GM12878 (cell line): ENCODE measurements at regions not wholly inside any gene's neighbourhood (a gene's known extent, or its start where the extent isn't known, plus 50 kb on each side); places are given as distances from the start of the nearest gene placed in this dataset.

Source experiments
- ATAC-seq: fragments of 200-7000 bp; cut with Tn5 transposase; 3 replicates; pipeline ENCODE4 v1.9.1; 2020; ENCODE audit warnings: mild to moderate bottlenecking, moderate library complexity
- BruUV-seq: library from RNA; stranded (reverse); fragments of 400-500 nt; replicated peaks from 2 replicates; lab custom pipeline; 2021; lab: Mats Ljungman, UMichigan
- CTCF ChIA-PET: fragments of 300-600 bp; sonication (Branson Sonifier 250); formaldehyde crosslinking; extraction: SDS; loops from one replicate; lab custom pipeline; 2021; ENCODE audit warnings: inconsistent platforms; lab: Yijun Ruan, JAX
- POLR2A ChIA-PET: fragments of 350-600 bp; formaldehyde crosslinking; extraction: SDS; loops from one replicate; lab custom pipeline; 2021; ENCODE audit warnings: inconsistent platforms; lab: Charles Lee
- RAD21 ChIA-PET: fragments of 300-600 bp; sonication (Branson Sonifier 250); formaldehyde crosslinking; loops from one replicate; lab custom pipeline; 2023; ENCODE audit warnings: antibody characterized with exemption; ENCODE audit not compliant: unreplicated experiment; lab: Charles Lee
- SMC1A ChIA-PET: fragments of 300-600 bp; sonication (Branson Sonifier 250); formaldehyde crosslinking; loops from one replicate; lab custom pipeline; 2023; ENCODE audit not compliant: unreplicated experiment, uncharacterized antibody; lab: Charles Lee
- DNase-seq: peaks from one replicate; pipeline ENCODE4 v3.0.0-alpha.2; 2011; ENCODE audit warnings: low read depth, low spot score
- FAIRE-seq: peaks from 3 replicates; lab custom pipeline; 2011; peaks lifted over from hg19 to GRCh38; lab: Jason Lieb, UNC
- H2AFZ ChIP-seq: 2 replicates; pipeline ENCODE4 v1.6.0; 2011; ENCODE audit warnings: low read depth, low read length, control low read depth; ENCODE audit not compliant: control insufficient read depth
- H3K27ac ChIP-seq: 2 replicates; pipeline ENCODE4 v1.5.1; 2011; ENCODE audit warnings: control low read depth; ENCODE audit not compliant: control insufficient read depth, insufficient read depth
- H3K27me3 ChIP-seq, 2 experiments: replicated peaks in 1 of 2; 2 replicates each; pipeline versions ENCODE4 v1.6.0 to v1.6.1; 2011; ENCODE audit warnings: low read length in 1 of 2; ENCODE audit not compliant: control insufficient read depth in 2 of 2, insufficient read depth in 2 of 2
- H3K36me3 ChIP-seq, 2 experiments: 2 replicates each; pipeline ENCODE4 v1.5.1; 2011; ENCODE audit warnings: low read length in 1 of 2; ENCODE audit not compliant: control insufficient read depth in 2 of 2, insufficient read depth in 2 of 2
- H3K4me1 ChIP-seq: 2 replicates; pipeline ENCODE4 v1.6.1; 2011; ENCODE audit warnings: mild to moderate bottlenecking, low read length, moderate library complexity, mixed read lengths; ENCODE audit not compliant: control insufficient read depth, insufficient read depth
- H3K4me2 ChIP-seq: 2 replicates; pipeline ENCODE4 v1.6.0; 2011; ENCODE audit warnings: control low read depth; ENCODE audit not compliant: control insufficient read depth, insufficient read depth
- H3K4me3 ChIP-seq: fragments of 200-600 bp; sonication (generic); 2 replicates; pipeline ENCODE4 v1.5.1; 2016
- H3K79me2 ChIP-seq: 2 replicates; pipeline ENCODE4 v1.6.0; 2011; ENCODE audit warnings: low read length; ENCODE audit not compliant: control insufficient read depth, insufficient read depth
- H3K9ac ChIP-seq: 2 replicates; pipeline ENCODE4 v1.8.0; 2011; ENCODE audit warnings: low read length, control low read depth, mixed read lengths; ENCODE audit not compliant: control insufficient read depth, insufficient read depth
- H3K9me3 ChIP-seq: replicated peaks from 3 replicates; pipeline ENCODE4 v1.5.1; 2011; ENCODE audit warnings: mild to moderate bottlenecking, low read length; ENCODE audit not compliant: control insufficient read depth, insufficient read depth
- H4K20me1 ChIP-seq: 2 replicates; pipeline ENCODE4 v1.6.0; 2011; ENCODE audit not compliant: control insufficient read depth, insufficient read depth
- CBX3 ChIP-seq: fragments of 200-600 bp; sonication (generic); IDR thresholded peaks from 2 replicates; pipeline ENCODE4 v1.6.1; 2016; ENCODE audit warnings: low read depth, borderline replicate concordance
- CHD2 ChIP-seq: IDR thresholded peaks from 2 replicates; pipeline ENCODE4 v1.6.1; 2011; ENCODE audit warnings: low read depth, low read length, improper control_type of control experiment, borderline replicate concordance
- LARP7 ChIP-seq: fragments of 450-650 bp; IDR thresholded peaks from 2 replicates; pipeline ENCODE4 v1.6.1; 2017; ENCODE audit warnings: mild to moderate bottlenecking
- POLR2AphosphoS5 ChIP-seq: IDR thresholded peaks from 2 replicates; pipeline ENCODE4 v1.6.1; 2011; ENCODE audit warnings: mild to moderate bottlenecking, low read length, inconsistent platforms
- RAD51 ChIP-seq: fragments of 450-650 bp; IDR thresholded peaks from 2 replicates; pipeline ENCODE4 v1.6.1; 2016; ENCODE audit warnings: moderate library complexity, mild to moderate bottlenecking, inconsistent platforms
- SUZ12 ChIP-seq: fragments of 200-600 bp; sonication (generic); IDR thresholded peaks from one replicate; pipeline ENCODE4 v1.6.1; 2018; ENCODE audit warnings: antibody characterized with exemption, mild to moderate bottlenecking; ENCODE audit not compliant: unreplicated experiment
- WGBS: methylation state at CpG from one replicate; pipeline ENCODE4 v1.1.6; 2016; ENCODE audit warnings: low lambda C conversion rate; ENCODE audit not compliant: insufficient replicate concordance, insufficient coverage; ENCODE audit errors: missing lambda C conversion rate; 5-methylcytosine and 5-hydroxymethylcytosine counted together
- in situ Hi-C: fragments of 300-500 bp; cut with MboI; formaldehyde crosslinking; loops from 9 replicates; pipeline ENCODE4 v1.14.3; 2018; ENCODE audit warnings: mixed read lengths
- intact Hi-C: fragments of 100-400 bp; cut with micrococcal nuclease; formaldehyde crosslinking; loops from one replicate; pipeline ENCODE4 v1.14.2; 2022; ENCODE audit not compliant: unreplicated experiment
- TF ChIP-seq, protein P1 (sequence below): fragments of 150-350 bp; IDR thresholded peaks from 2 replicates; pipeline ENCODE4 v1.6.1; 2016; ENCODE audit warnings: low read depth, low read length

DNA sequence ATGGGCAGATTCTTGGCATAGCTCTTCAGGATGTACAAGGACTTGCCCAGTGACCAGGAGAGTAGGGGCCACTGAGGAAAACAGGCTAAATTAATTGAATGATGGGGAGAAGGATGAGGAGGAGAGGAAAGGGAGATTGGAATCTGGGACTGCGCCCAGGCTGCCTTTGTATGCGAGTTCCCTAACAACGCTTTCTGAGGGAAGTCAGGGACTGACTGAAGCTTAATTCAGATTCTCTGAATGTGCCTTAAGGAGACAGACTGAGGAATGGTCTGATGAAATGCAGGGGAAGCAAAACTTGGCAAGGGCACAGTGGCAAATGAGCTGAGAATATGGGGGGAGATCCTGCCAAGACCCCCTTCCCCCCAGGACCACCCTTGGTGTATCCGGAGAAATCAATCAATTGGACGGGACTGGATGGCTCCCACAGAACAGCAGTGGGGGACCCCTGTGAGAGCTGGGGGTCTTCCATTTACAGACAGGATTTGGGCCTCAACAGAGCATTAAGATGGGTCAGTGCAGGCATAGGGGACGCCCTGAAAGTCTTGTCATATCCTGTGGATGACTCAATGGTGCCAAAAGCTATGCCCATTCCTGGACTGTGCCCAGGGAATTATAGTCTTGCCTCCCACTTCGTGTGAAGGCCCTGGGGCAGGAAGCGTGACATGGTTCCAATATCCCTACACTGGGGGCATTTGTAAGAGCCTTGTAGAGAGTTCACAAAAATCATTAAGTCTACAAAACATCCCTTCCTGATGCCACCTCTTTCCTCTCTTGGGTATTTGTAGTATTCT lies 215.5 kb upstream of the TNC start (continued):
- TF ChIP-seq, protein P1, sequence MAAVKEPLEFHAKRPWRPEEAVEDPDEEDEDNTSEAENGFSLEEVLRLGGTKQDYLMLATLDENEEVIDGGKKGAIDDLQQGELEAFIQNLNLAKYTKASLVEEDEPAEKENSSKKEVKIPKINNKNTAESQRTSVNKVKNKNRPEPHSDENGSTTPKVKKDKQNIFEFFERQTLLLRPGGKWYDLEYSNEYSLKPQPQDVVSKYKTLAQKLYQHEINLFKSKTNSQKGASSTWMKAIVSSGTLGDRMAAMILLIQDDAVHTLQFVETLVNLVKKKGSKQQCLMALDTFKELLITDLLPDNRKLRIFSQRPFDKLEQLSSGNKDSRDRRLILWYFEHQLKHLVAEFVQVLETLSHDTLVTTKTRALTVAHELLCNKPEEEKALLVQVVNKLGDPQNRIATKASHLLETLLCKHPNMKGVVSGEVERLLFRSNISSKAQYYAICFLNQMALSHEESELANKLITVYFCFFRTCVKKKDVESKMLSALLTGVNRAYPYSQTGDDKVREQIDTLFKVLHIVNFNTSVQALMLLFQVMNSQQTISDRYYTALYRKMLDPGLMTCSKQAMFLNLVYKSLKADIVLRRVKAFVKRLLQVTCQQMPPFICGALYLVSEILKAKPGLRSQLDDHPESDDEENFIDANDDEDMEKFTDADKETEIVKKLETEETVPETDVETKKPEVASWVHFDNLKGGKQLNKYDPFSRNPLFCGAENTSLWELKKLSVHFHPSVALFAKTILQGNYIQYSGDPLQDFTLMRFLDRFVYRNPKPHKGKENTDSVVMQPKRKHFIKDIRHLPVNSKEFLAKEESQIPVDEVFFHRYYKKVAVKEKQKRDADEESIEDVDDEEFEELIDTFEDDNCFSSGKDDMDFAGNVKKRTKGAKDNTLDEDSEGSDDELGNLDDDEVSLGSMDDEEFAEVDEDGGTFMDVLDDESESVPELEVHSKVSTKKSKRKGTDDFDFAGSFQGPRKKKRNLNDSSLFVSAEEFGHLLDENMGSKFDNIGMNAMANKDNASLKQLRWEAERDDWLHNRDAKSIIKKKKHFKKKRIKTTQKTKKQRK: no peak

DNA sequence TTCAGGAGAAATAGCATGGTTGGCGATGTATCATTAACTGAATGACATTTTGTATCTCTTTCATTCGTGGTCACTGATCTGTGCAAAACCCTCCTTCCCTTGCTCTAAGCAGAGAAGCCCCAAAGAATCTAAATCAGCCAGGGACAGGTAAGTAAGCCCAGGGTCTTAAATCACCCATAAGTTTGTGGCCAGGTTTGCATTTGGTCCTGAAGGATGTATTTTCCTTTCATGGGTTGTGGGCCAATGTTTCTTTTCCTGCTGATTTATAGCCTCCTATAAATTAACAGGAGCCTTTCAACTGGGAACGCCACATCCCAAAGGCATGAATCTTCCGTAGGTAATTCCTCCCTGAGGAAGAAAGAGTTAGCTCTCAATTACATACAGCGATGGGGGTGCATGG lies 217.5 kb upstream of the TNC start:
- Histone ChIP-seq H3K9ac (no peak overlapping the region), H3K27ac (no peak overlapping the region), H3K9me3 (no peaks in the 10 kb centered on the region), H3K4me2 (no peak overlapping the region), H3K4me1 (no peaks in the 10 kb centered on the region), H3K79me2 (no peaks in the 10 kb centered on the region), H2AFZ (no peak overlapping the region), H3K27me3 (no peaks in the 10 kb centered on the region), H4K20me1 (no peaks in the 10 kb centered on the region), H3K36me3 (no peaks in the 10 kb centered on the region), H3K4me3 (no peak overlapping the region)
- DNase-seq (no peak), ATAC-seq (no peak), FAIRE-seq (no peak)
- 19% methylated on average over 5 of the region's 5 CpGs for WGBS
- in situ Hi-C loops (no loop called here), intact Hi-C loops (no loop called here)
- ChIA-PET POLR2A (no interaction called here), SMC1A (no interaction called here), RAD21 (no interaction called here), CTCF (no interaction called here)
- TF ChIP-seq RAD51 (no peak), CHD2 (no peak), CBX3 (no peak), LARP7 (no peak), POLR2AphosphoS5 (no peak), SUZ12 (no peak)
- BruUV-seq: no TSS peak
